Upper lobe of right lung (tissue), 1 donor: ENCODE measurements at regions not wholly inside any gene's neighbourhood (a gene's known extent, or its start where the extent isn't known, plus 50 kb on each side); places are given as distances from the start of the nearest gene placed in this dataset.

Source experiments
- ATAC-seq: fragments of 200-7000 bp; cut with Tn5 transposase; one replicate; pipeline ENCODE4 v1.9.1; 2020; ENCODE audit warnings: mild to moderate bottlenecking, moderate library complexity
- DNase-seq: peaks from one replicate; pipeline ENCODE4 v3.0.0-alpha.2; 2020
- H3K27ac ChIP-seq: fragments of 200-600 bp; one replicate; pipeline ENCODE4 v1.8.0; 2022
- H3K27me3 ChIP-seq: fragments of 200-600 bp; one replicate; pipeline ENCODE4 v1.8.0; 2022; ENCODE audit warnings: mild to moderate bottlenecking
- H3K36me3 ChIP-seq: fragments of 200-600 bp; one replicate; pipeline ENCODE4 v1.8.0; 2022
- H3K4me1 ChIP-seq: fragments of 200-600 bp; one replicate; pipeline ENCODE4 v1.8.0; 2022
- H3K4me3 ChIP-seq: fragments of 200-600 bp; one replicate; pipeline ENCODE4 v1.8.0; 2022; ENCODE audit warnings: mild to moderate bottlenecking
- H3K9me3 ChIP-seq: fragments of 200-600 bp; one replicate; pipeline ENCODE4 v1.8.0; 2022
- intact Hi-C: fragments of 100-400 bp; cut with DNase I; formaldehyde crosslinking; loops from one replicate; pipeline ENCODE4 v1.11.0; 2022
- TF ChIP-seq, protein P1 (sequence below): fragments of 200-600 bp; IDR thresholded peaks from one replicate; pipeline ENCODE4 v1.8.0; 2022; ENCODE audit warnings: antibody characterized with exemption
- donor health status: DM: no; HTN: yes; CAD: no; lungs with severe emphysema.

DNA sequence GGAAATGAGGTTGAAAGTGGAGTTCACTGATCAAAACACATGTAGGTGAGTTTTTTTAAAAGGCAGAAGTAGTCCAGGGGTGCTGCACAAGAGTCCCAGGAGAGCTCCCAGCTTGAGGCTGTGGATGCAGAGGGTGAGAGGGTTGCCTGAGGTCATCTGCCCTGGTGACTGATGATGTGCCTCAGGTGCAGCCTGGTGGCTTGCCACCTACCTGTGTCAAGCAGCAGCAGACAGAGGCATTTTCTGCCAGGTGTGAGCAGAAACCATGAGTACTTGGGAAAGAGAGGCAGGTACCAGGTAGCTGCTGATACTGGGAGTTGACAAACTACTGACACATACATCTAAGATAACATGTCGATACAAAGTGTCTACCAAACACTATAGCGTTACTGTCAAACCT, 92.5 kb downstream of the SCP2D1 start:
- no peak for DNase-seq
- ATAC-seq: no peak
- intact Hi-C loops: no loop called here
- Histone ChIP-seq H3K27me3 (no peaks in the 10 kb centered on the region), H3K27ac (no peak overlapping the region), H3K9me3 (no peaks in the 10 kb centered on the region), H3K4me1 (no peaks in the 10 kb centered on the region), H3K36me3 (no peaks in the 10 kb centered on the region), H3K4me3 (no peak overlapping the region)
- TF ChIP-seq, protein P1, sequence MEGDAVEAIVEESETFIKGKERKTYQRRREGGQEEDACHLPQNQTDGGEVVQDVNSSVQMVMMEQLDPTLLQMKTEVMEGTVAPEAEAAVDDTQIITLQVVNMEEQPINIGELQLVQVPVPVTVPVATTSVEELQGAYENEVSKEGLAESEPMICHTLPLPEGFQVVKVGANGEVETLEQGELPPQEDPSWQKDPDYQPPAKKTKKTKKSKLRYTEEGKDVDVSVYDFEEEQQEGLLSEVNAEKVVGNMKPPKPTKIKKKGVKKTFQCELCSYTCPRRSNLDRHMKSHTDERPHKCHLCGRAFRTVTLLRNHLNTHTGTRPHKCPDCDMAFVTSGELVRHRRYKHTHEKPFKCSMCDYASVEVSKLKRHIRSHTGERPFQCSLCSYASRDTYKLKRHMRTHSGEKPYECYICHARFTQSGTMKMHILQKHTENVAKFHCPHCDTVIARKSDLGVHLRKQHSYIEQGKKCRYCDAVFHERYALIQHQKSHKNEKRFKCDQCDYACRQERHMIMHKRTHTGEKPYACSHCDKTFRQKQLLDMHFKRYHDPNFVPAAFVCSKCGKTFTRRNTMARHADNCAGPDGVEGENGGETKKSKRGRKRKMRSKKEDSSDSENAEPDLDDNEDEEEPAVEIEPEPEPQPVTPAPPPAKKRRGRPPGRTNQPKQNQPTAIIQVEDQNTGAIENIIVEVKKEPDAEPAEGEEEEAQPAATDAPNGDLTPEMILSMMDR: no peak

DNA sequence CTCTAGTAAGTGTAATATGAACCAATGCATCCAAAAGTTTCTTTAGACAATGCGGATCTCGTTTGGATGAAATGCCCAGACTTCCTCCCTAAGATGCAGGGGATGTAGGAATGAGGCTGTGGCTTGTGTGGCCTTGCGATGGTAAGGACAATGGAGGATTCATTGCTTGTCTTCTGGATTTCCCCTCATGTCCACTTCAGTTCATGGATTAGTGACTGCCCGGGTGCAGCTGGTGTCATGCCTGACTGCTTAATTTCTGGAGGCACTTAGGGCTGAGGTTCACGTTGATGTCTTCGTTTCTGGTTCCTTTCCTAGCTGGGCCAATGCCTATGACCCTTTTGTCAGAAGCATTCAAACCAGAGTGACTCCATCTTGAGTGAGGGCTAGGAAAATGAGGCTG, 93.8 kb downstream of the SCP2D1 start:
- DNase-seq: no peak

DNA sequence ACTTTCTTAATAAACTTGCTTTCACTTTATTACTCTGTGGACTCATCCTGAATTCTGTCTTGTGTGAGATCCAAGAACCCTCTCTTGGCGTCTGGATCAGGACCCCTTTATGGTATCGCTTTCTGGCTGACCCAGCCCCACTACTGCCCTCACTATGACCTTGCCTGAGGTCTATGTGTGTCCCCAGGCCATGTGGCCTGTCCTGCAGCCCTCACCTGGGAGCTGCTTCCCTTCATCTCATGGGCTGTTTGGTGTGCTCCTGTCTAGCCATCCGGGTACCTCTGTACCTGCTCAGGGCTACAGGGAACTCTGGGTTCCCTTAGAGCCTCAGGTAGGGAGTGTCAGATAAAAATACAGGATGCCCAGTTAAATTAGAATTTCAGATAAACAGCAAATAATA, 94.5 kb downstream of the SCP2D1 start:
- Histone ChIP-seq H3K27me3 (no peaks in the 10 kb centered on the region), H3K27ac (no peak overlapping the region), H3K36me3 (no peaks in the 10 kb centered on the region), H3K4me1 (no peaks in the 10 kb centered on the region), H3K9me3 (no peaks in the 10 kb centered on the region), H3K4me3 (no peak overlapping the region)
- ATAC-seq (no peak), DNase-seq (no peak)
- intact Hi-C loops: no loop called here
- TF ChIP-seq, protein P1: no peak

More for the DNA sequence above, 93.8 kb downstream of the SCP2D1 start:
- TF ChIP-seq, protein P1: no peak
- H3K4me3 ChIP-seq: no peak overlapping the region
- H3K27ac ChIP-seq: no peak overlapping the region
- no peak for ATAC-seq
- no peaks in the 10 kb centered on the region for H3K36me3 ChIP-seq
- H3K27me3 ChIP-seq: no peaks in the 10 kb centered on the region
- H3K9me3 ChIP-seq: no peaks in the 10 kb centered on the region
- H3K4me1 ChIP-seq: no peaks in the 10 kb centered on the region
- intact Hi-C loops: no loop called here

DNA sequence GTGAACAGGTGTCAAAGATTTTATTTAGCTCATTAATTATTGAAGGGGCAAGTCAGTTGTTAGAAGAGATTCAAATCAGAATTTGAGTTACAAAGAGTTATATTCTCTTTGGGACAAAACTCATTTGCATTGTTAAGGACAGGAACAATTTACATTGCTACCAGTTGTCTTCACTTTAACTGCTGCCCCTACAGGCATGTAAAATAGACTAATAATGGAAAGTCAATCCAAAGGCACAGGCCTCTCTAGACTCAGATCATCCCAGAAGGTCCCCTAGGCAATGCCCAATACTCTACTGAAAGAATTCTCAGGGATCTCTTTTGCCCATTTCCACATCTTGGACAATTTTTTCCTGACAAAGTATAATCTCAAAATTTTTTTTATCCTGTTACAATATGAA, 95.7 kb downstream of the SCP2D1 start:
- ATAC-seq: no peak
- intact Hi-C loops: no loop called here
- Histone ChIP-seq H3K4me1 (no peaks in the 10 kb centered on the region), H3K27ac (no peak overlapping the region), H3K36me3 (no peaks in the 10 kb centered on the region), H3K4me3 (no peak overlapping the region), H3K27me3 (no peaks in the 10 kb centered on the region), H3K9me3 (no peaks in the 10 kb centered on the region)
- no peak for DNase-seq
- TF ChIP-seq, protein P1: no peak

DNA sequence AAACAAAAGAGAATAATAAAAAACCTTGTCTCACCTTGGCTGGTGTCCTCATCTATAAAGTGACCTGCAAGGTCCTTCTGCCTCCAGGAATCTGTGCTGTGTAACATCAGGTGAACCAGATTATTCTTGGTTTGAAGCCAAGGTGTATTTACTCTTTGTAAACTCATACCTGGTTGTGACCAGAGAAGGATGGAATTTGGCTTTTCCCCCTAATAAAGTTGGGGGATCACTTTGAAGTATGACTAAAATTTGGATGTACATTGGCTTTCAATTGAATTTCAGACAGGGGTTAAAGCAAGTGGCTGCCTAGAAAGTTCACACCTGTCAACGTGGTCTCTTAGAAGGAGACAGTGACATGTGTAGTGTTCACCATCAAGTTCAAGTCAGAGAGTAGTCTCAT, 100.1 kb downstream of the SCP2D1 start:
- ATAC-seq: no peak

DNA sequence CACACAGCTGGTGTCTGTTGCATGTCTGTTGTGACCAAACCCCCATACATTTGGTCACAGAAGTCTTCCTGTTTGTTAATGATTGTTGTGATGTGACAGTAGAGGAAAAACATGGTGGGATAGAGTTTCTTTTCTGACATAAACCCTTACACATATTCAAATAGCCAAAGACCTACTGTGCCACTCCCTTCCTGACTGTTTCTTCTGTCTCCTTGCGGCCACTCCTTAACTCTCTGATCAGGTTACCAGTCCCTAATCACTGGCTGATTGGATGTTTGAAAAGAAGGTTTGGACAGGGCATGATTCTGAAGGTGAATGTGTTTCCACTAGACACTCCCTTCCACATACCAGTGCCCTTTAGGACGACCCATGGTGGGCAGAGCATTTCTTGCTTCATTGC, 101.2 kb downstream of the SCP2D1 start:
- TF ChIP-seq, protein P1: no peak
- Histone ChIP-seq H3K27ac (no peak overlapping the region), H3K36me3 (no peaks in the 10 kb centered on the region), H3K4me1 (no peaks in the 10 kb centered on the region), H3K9me3 (no peaks in the 10 kb centered on the region), H3K27me3 (no peaks in the 10 kb centered on the region), H3K4me3 (no peak overlapping the region)
- no peak for ATAC-seq
- intact Hi-C loops: no loop called here
- DNase-seq: no peak

More for the DNA sequence above, 100.1 kb downstream of the SCP2D1 start:
- Histone ChIP-seq H3K36me3 (no peaks in the 10 kb centered on the region), H3K4me1 (no peaks in the 10 kb centered on the region), H3K4me3 (no peak overlapping the region), H3K27ac (no peak overlapping the region), H3K27me3 (no peaks in the 10 kb centered on the region), H3K9me3 (no peaks in the 10 kb centered on the region)
- no peak for DNase-seq
- intact Hi-C loops: no loop called here
- TF ChIP-seq, protein P1: no peak
